ENCODE measurements at regions not wholly inside any gene's neighbourhood (a gene's known extent, or its start where the extent isn't known, plus 50 kb on each side); places are given as distances from the start of the nearest gene placed in this dataset.

- H3K4me1 ChIP-seq (ENCODE audit: control insufficient read depth in 1 of 2, insufficient read depth in 2 of 2, low read length in 2 of 2), result no peaks in the 10 kb centered on the region
- H3K4me2 ChIP-seq (ENCODE audit: low read length), result no peak overlapping the region
- H3K79me2 ChIP-seq (ENCODE audit: insufficient read depth, low read length), result no peaks in the 10 kb centered on the region
- no peaks in the 10 kb centered on the region for H3K27me3 ChIP-seq (ENCODE audit: insufficient read depth, low read length)
- TF ChIP-seq FOSL1 (IDR thresholded peaks at IDR 0.05; ENCODE audit: low read depth), result no peak
- TF ChIP-seq EZH2 (IDR thresholded peaks at IDR 0.05), result no peak
- TF ChIP-seq SP1 (IDR thresholded peaks at IDR 0.05; ENCODE audit: low read depth), result no peak
- TF ChIP-seq EGR1 (IDR thresholded peaks at IDR 0.05; ENCODE audit: low read depth), result no peak
- TF ChIP-seq, protein P1, sequence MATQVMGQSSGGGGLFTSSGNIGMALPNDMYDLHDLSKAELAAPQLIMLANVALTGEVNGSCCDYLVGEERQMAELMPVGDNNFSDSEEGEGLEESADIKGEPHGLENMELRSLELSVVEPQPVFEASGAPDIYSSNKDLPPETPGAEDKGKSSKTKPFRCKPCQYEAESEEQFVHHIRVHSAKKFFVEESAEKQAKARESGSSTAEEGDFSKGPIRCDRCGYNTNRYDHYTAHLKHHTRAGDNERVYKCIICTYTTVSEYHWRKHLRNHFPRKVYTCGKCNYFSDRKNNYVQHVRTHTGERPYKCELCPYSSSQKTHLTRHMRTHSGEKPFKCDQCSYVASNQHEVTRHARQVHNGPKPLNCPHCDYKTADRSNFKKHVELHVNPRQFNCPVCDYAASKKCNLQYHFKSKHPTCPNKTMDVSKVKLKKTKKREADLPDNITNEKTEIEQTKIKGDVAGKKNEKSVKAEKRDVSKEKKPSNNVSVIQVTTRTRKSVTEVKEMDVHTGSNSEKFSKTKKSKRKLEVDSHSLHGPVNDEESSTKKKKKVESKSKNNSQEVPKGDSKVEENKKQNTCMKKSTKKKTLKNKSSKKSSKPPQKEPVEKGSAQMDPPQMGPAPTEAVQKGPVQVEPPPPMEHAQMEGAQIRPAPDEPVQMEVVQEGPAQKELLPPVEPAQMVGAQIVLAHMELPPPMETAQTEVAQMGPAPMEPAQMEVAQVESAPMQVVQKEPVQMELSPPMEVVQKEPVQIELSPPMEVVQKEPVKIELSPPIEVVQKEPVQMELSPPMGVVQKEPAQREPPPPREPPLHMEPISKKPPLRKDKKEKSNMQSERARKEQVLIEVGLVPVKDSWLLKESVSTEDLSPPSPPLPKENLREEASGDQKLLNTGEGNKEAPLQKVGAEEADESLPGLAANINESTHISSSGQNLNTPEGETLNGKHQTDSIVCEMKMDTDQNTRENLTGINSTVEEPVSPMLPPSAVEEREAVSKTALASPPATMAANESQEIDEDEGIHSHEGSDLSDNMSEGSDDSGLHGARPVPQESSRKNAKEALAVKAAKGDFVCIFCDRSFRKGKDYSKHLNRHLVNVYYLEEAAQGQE (IDR thresholded peaks at IDR 0.05; ENCODE audit: low read depth), result no peak
- no peak for TF ChIP-seq ZFX (IDR thresholded peaks at IDR 0.05)
- TF ChIP-seq, protein P2, sequence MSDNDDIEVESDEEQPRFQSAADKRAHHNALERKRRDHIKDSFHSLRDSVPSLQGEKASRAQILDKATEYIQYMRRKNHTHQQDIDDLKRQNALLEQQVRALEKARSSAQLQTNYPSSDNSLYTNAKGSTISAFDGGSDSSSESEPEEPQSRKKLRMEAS (IDR thresholded peaks at IDR 0.05), result no peak
- no peak for TF ChIP-seq POLR2A (IDR thresholded peaks at IDR 0.05; ENCODE audit: borderline replicate concordance, extremely low read depth, insufficient read depth, insufficient read length)
- TF ChIP-seq SIN3A (IDR thresholded peaks at IDR 0.05; ENCODE audit: low read depth), result no peak
- TF ChIP-seq CTCF (IDR thresholded peaks at IDR 0.05 in 2 of 3, conservative IDR thresholded peaks at IDR 0.05 in 1 of 3; ENCODE audit: borderline replicate concordance in 1 of 3, insufficient read depth in 1 of 3, low read depth in 2 of 3, low read length in 2 of 3), result no peak
- TF ChIP-seq TCF7L2 (IDR thresholded peaks at IDR 0.05; ENCODE audit: borderline replicate concordance, extremely low read depth, insufficient read depth, insufficient read length), result no peak
- no peak for TF ChIP-seq SRF (IDR thresholded peaks at IDR 0.05; ENCODE audit: low read depth)
- no peak for ATAC-seq
- no peaks in the 10 kb centered on the region for H3K9me3 ChIP-seq (ENCODE audit: control insufficient read depth in 1 of 2, insufficient read depth in 1 of 2, low read depth in 1 of 2, low read length in 2 of 2)
- no peak for DNase-seq (ENCODE audit: low read depth, low spot score)
- no TSS peak for BruUV-seq (replicated peaks)
- no peaks in the 10 kb centered on the region for H3K36me3 ChIP-seq (ENCODE audit: control insufficient read depth in 1 of 2, insufficient read depth in 2 of 2, low read length in 2 of 2)
- ChIA-PET POLR2A (no interaction called here), CTCF (no interaction called here), RAD21 (ENCODE audit: low non-redundant PET in 1 of 2, low total read pairs in 2 of 2, uncharacterized antibody in 2 of 2, unreplicated experiment in 2 of 2) (no interaction called here)
- H3K27ac ChIP-seq (ENCODE audit: low read depth, low read length), result no peak overlapping the region
- no peak overlapping the region for H3K4me3 ChIP-seq (replicated peaks in 1 of 2; ENCODE audit: low read depth in 1 of 2, low read length in 2 of 2)
- H2AFZ ChIP-seq (ENCODE audit: low read depth, low read length, poor library complexity, severe bottlenecking), result no peak overlapping the region
- intact Hi-C loops (cut with micrococcal nuclease), result no loop called here
- no peak overlapping the region for H3K9ac ChIP-seq (ENCODE audit: low read length)
- no peaks in the 10 kb centered on the region for H3K9me2 ChIP-seq (ENCODE audit: insufficient read depth)
- H4K20me1 ChIP-seq (ENCODE audit: insufficient read depth), result no peaks in the 10 kb centered on the region
Observed at GRCh38 chr16:72427783-72428331, 255.9 kb upstream of the PMFBP1 start.

All from HCT116 (cell line).